ENCODE measurements at regions not wholly inside any gene's neighbourhood (a gene's known extent, or its start where the extent isn't known, plus 50 kb on each side); places are given as distances from the start of the nearest gene placed in this dataset.

- Histone ChIP-seq H3K27ac (ENCODE audit: low read length) (no peak overlapping the region), H3F3A (ENCODE audit: insufficient read depth, low read length) (no peaks in the 10 kb centered on the region), H2AFZ (ENCODE audit: low read length) (no peak overlapping the region), H3K9me3 (replicated peaks; ENCODE audit: insufficient read depth, low read length) (no peaks in the 10 kb centered on the region), H3K27me3 (replicated peaks; ENCODE audit: insufficient read depth, low read length) (no peaks in the 10 kb centered on the region), H3K4me3 (ENCODE audit: low read length) (no peak overlapping the region), H3K4me1 (ENCODE audit: low read length) (peaks cover 4% of the 10 kb centered on the region; the same call in 1 of the 2 replicates), H3K79me2 (ENCODE audit: low read length) (no peaks in the 10 kb centered on the region), H3K9ac (ENCODE audit: low read length) (no peak overlapping the region), H3K9me2 (replicated peaks; ENCODE audit: insufficient read depth, low read length) (no peaks in the 10 kb centered on the region), H3K4me2 (ENCODE audit: low read depth, low read length) (no peak overlapping the region), H3K36me3 (replicated peaks; ENCODE audit: insufficient read depth, low read length) (no peaks in the 10 kb centered on the region), H4K20me1 (ENCODE audit: insufficient read depth, low read length) (no peaks in the 10 kb centered on the region)
- DNase-seq, result no peak
- TF ChIP-seq EZH2 (optimal IDR thresholded peaks at IDR 0.05; ENCODE audit: low read depth, low read length), result no peak
- TF ChIP-seq EZH2phosphoT487 (IDR thresholded peaks at IDR 0.05; ENCODE audit: low read length), result no peak
- TF ChIP-seq CTCF (IDR thresholded peaks at IDR 0.05; ENCODE audit: low read length), result no peak
These were observed 168.6 kb downstream of the CD83 start for GRCh38 chr6:14286144-14286543.

GRCh38 chr6:14286634-14287428, 169.3 kb downstream of the CD83 start:
- Histone ChIP-seq H3K36me3 (replicated peaks; ENCODE audit: insufficient read depth, low read length) (no peaks in the 10 kb centered on the region), H3K9ac (ENCODE audit: low read length) (no peak overlapping the region), H3K4me3 (ENCODE audit: low read length) (no peak overlapping the region), H3K27ac (ENCODE audit: low read length) (no peak overlapping the region), H3K9me2 (replicated peaks; ENCODE audit: insufficient read depth, low read length) (no peaks in the 10 kb centered on the region), H2AFZ (ENCODE audit: low read length) (no peak overlapping the region), H3F3A (ENCODE audit: insufficient read depth, low read length) (no peaks in the 10 kb centered on the region), H3K27me3 (replicated peaks; ENCODE audit: insufficient read depth, low read length) (no peaks in the 10 kb centered on the region), H3K9me3 (replicated peaks; ENCODE audit: insufficient read depth, low read length) (no peaks in the 10 kb centered on the region), H4K20me1 (ENCODE audit: insufficient read depth, low read length) (no peaks in the 10 kb centered on the region), H3K4me2 (ENCODE audit: low read depth, low read length) (no peak overlapping the region), H3K79me2 (ENCODE audit: low read length) (no peaks in the 10 kb centered on the region), H3K4me1 (ENCODE audit: low read length) (peaks cover 4% of the 10 kb centered on the region; the same call in 1 of the 2 replicates)
- no peak for DNase-seq
- no peak for TF ChIP-seq EZH2phosphoT487 (IDR thresholded peaks at IDR 0.05; ENCODE audit: low read length)
- no peak for TF ChIP-seq CTCF (IDR thresholded peaks at IDR 0.05; ENCODE audit: low read length)
- no peak for TF ChIP-seq EZH2 (optimal IDR thresholded peaks at IDR 0.05; ENCODE audit: low read depth, low read length)

- DNase-seq, result no peak
- Histone ChIP-seq H3K27me3 (replicated peaks; ENCODE audit: insufficient read depth, low read length) (no peaks in the 10 kb centered on the region), H3K9me2 (replicated peaks; ENCODE audit: insufficient read depth, low read length) (no peaks in the 10 kb centered on the region), H3K4me1 (ENCODE audit: low read length) (peaks cover 4% of the 10 kb centered on the region; the same call in 1 of the 2 replicates), H3K36me3 (replicated peaks; ENCODE audit: insufficient read depth, low read length) (no peaks in the 10 kb centered on the region), H4K20me1 (ENCODE audit: insufficient read depth, low read length) (no peaks in the 10 kb centered on the region), H3K79me2 (ENCODE audit: low read length) (no peaks in the 10 kb centered on the region), H3K9ac (ENCODE audit: low read length) (no peak overlapping the region), H3K4me3 (ENCODE audit: low read length) (no peak overlapping the region), H3F3A (ENCODE audit: insufficient read depth, low read length) (no peaks in the 10 kb centered on the region), H3K27ac (ENCODE audit: low read length) (no peak overlapping the region), H3K9me3 (replicated peaks; ENCODE audit: insufficient read depth, low read length) (no peaks in the 10 kb centered on the region), H2AFZ (ENCODE audit: low read length) (no peak overlapping the region), H3K4me2 (ENCODE audit: low read depth, low read length) (no peak overlapping the region)
- no peak for TF ChIP-seq CTCF (IDR thresholded peaks at IDR 0.05; ENCODE audit: low read length)
These were observed 170.1 kb downstream of the CD83 start for GRCh38 chr6:14287707-14288106.

All from MM.1S (cell line).